GM19438 (cell line): ENCODE measurements at regions not wholly inside any gene's neighbourhood (a gene's known extent, or its start where the extent isn't known, plus 50 kb on each side); places are given as distances from the start of the nearest gene placed in this dataset.
A peak's percentile ranks its signal among the peaks of the same experiment; 100 is the strongest.
"Not testable (repeated sequence)": the region's sequence is repeated elsewhere in the genome, so short reads cannot be mapped to it uniquely, and the experiment has no call there.

Experiments used
- ATAC-seq: cut with Tn5 transposase; IDR thresholded peaks from one replicate; pipeline ENCODE4 v1.9.1; 2021; ENCODE audit warnings: low read depth; ENCODE audit not compliant: unreplicated experiment

GRCh38 chr9:78123808-78124207, 92.2 kb upstream of the GNAQ start:
- no peak for ATAC-seq

DNA sequence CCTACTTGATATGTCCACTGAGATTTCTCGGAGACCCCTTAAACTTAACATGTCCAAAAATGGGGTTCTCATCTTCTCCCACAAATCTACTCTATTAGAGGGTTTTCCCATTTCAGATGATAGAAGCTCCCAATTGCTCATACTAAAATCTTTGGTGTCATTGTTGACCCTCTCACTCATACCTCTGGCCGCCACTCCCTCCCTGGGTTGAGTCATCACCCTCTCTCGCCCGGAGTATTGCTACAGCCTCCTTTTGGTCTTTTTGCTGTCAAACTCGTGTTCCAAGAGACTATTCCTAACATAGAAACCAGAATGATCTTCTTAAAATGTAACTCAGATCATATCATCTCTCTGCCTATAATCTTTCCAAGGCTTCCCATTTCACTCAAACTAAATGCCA, 91.0 kb upstream of the GNAQ start:
- ATAC-seq: no peak

GRCh38 chr9:78121488-78121887, 89.9 kb upstream of the GNAQ start:
- no peak for ATAC-seq

GRCh38 chr9:78118742-78119473, 87.3 kb upstream of the GNAQ start:
- ATAC-seq: peak; percentile 78

DNA sequence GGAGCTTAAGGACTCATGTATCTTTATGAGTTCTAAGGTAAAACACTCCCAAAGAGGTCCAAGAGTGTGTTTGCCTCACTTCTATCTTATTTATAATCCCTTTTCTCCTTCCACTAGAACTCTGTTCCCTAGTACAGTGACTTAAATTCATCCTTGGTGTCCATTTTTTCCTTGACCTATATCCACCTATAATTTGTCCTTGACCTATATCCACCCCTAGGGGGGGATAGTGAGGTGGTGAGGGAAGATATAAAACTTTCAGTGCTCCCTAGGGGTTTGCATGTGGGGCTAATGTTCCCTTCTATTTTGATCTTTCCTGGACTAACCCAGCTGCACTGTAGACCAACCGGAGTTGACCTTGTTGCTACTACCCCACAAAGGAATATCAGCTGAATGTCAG, 83.5 kb upstream of the GNAQ start:
- no peak for ATAC-seq

DNA sequence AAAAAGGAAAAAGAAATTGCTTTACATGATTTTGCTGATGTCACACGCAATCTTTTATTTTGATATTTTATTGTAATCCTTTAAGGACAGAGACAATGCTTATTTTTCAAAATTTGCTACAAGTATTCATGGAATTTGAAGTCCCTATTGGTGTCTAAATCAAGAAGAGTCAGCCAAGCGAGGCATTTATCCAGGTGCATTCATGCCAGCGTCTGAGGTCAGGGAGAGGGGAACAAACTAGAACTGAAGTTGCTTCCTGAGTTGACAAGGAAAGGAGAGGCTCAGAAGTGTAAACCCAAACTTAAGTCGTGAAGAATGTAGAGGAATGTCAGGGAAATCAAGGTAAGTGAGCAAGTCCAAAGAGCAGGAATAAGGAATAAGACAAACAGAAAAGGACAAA, 83.0 kb upstream of the GNAQ start:
- no peak for ATAC-seq

GRCh38 chr9:78112406-78112805, 80.8 kb upstream of the GNAQ start:
- ATAC-seq: no peak

- no peak for ATAC-seq
These were observed 80.4 kb upstream of the GNAQ start for GRCh38 chr9:78112004-78112403.

GRCh38 chr9:78109075-78109474, 77.5 kb upstream of the GNAQ start:
- ATAC-seq: no peak

- ATAC-seq: not testable (repeated sequence)
These were observed 75.0 kb upstream of the GNAQ start for GRCh38 chr9:78106586-78106985.

GRCh38 chr9:78103971-78104433, 72.4 kb upstream of the GNAQ start:
- no peak for ATAC-seq

DNA sequence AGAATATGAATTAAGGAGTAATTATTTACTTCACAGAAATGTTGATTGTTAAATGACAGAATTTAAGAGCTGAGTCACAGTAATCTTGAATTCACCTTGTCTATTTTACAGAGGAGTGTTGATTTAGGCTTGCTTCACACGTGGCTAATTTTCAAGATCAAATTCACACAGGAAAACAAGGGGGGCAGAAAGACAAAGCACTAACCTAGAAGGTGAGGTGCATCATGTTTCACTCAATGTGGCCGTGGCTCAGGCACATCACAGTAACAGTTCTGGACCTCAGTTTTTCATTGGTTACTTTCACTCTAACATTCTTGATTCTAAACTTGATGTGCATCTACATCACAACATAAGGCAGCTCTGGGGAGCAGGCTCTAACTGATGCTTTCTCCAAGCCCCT, 69.6 kb upstream of the GNAQ start:
- ATAC-seq: no peak

- ATAC-seq: no peak
These were observed 65.9 kb upstream of the GNAQ start for GRCh38 chr9:78097541-78097940.

DNA sequence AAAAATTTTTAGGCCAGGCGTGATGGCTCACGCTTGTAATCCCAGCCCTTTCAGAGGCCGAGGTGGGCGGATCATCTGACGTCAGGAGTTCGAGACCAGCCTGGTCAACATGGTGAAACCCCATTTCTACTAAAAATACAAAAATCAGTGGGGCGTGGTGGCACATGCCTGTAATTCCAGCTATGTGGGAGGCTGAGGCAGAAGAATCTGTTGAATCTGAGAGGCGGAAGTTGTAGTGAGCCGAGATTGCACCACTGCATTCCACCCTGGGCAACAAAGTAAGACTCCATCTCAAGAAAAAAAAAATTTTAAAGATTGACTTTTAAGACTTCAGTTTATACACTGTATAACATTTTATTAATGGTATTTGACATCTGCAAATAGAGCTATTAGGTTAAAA, 60.1 kb upstream of the GNAQ start:
- no peak for ATAC-seq

DNA sequence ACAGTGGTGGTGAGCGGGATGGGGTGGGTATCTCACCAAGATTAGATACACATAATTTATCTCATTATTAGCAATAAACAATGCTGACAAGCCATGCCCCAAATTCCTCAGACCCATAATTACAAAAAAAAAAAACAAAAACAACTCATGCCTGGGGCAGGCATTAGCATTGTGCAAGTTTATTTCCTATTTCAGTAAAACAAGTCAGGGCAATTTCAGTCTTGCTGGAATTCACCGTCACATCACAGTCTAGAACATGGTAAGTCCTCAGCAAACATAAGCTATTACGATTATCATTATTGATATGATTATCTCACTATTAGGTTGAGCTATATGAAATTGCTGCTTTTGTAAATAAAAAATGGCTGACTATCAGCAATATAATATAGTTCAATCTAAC, 57.5 kb upstream of the GNAQ start:
- ATAC-seq: no peak

- not testable (repeated sequence) for ATAC-seq
These were observed 56.6 kb upstream of the GNAQ start for GRCh38 chr9:78088190-78088589.
